ENCODE measurements at regions not wholly inside any gene's neighbourhood (a gene's known extent, or its start where the extent isn't known, plus 50 kb on each side); places are given as distances from the start of the nearest gene placed in this dataset.
A peak's percentile ranks its signal among the peaks of the same experiment; 100 is the strongest.
"Not testable (repeated sequence)": the region's sequence is repeated elsewhere in the genome, so short reads cannot be mapped to it uniquely, and the experiment has no call there.

DNA sequence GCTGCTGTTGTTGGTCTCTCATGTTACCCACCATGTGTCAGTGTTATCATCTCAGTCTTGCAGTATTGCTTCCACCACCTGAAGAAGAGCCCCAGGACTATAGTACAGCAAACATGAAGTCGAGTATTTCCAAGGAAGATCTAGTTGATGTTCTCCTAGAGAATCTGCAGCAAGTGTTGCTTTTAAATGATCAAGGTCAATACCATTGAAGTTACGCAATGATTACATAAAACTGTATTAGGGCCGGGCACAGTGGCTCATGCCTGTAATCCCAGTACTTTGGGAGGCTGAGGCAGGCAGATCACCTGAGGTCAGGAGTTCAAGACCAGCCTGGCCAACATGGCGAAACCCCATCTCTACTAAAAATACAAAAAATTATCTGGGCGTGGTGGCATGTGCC, 173.9 kb downstream of the TJP1 start:
- not testable (repeated sequence) for DNase-seq (ENCODE audit: low read depth in 4 of 4, low spot score in 3 of 4)

DNA sequence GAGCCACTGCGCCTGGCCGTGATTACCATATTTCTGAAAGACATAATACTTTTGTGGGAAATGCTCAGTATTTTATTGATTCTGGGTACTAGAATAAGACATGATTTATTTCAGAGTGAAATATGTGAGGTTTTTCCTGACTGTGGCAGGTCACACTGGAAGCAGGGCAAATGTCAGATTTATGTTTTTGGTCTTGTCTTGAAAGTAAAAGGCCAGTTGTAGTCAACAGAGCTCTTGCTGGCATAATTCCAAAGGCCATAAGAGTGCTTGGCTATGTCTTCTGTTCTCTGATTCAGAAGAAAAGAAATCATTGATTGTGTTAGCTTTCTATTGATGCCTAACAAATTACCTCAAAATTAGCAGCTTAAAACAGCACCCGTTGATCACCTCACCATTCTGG, 176.4 kb downstream of the TJP1 start:
- DNase-seq (ENCODE audit: low read depth in 4 of 4, low spot score in 3 of 4): no peak

DNA sequence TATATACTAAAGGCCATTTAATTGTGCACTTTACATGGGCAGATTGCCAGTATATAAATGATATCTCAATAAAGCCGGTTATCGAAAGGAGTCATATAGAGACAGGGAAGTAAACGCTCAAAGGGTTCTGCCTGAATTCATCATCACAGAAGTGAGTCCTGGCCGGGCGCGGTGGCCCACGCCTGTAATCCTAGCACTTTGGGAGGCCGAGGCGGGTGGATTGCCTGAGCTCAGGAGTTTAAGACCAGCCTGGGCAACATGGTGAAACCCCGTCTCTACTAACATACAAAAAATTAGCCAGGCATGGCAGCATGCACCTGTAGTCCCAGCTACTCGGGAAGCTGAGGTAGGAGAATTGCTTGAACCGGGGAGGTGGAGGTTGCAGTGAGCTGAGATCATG, 177.9 kb downstream of the TJP1 start:
- DNase-seq (ENCODE audit: low read depth in 4 of 4, low spot score in 3 of 4): not testable (repeated sequence)

DNA sequence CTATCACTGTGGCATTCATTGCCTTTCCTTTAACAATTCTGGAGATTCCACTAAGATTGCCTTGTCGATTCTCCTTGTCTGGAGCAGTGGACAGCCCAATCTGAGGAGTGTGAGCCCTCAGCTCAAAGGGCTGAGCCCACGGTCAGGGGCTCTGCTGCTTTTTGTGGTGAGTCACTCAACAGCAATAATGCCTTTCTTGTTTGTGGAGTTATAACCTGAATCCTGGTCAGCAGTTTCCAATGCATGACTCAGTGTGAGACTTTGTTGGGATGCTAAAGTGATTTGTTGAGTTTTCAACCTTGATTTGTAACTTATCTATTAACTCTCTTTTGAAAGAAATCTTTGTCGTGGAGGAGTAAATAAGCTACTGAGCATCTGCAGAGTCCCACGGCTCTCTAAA, 183.5 kb downstream of the TJP1 start:
- no peak for DNase-seq (ENCODE audit: low read depth in 4 of 4, low spot score in 3 of 4)

DNA sequence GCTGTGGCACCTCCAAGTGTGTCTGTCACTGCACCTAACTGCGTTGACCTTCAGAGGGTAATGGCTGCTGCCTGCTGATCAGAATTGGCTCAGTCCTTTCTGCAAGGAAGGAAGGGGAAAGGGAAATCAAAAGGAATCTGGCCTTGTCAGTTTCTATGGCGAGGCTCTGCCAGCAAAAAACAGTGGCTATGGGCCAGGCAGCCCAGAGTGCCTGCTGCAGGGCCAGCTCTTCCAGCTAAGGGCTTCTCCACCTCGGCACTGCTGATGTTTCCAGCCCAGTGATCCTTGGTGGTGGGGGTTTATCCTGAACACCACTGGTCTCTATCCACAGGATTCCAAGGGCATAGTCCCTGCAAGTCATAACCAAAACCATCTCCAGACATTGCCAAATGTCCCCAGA, 184.3 kb downstream of the TJP1 start:
- DNase-seq (ENCODE audit: low read depth in 4 of 4, low spot score in 3 of 4): no peak

DNA sequence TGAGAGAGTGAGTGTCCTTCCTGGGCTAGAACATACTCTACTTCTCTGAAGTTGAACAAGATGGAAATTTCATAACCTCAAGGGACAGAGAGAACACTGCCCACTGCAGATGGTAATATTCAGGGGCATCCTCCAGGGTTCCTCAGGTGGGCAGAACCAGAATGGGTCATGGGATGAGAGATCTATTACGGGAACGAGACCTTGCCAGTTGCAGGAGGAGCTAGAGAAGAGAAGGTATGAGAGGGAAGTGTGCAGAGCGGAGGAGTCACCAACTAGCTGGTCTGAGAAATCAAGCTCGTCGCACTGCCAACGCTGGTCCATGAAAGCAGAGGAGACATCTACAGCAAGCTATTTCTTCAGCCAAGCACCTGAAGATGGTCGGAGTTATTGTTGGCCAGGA, 184.7 kb downstream of the TJP1 start:
- DNase-seq (ENCODE audit: low read depth in 4 of 4, low spot score in 3 of 4): no peak

DNA sequence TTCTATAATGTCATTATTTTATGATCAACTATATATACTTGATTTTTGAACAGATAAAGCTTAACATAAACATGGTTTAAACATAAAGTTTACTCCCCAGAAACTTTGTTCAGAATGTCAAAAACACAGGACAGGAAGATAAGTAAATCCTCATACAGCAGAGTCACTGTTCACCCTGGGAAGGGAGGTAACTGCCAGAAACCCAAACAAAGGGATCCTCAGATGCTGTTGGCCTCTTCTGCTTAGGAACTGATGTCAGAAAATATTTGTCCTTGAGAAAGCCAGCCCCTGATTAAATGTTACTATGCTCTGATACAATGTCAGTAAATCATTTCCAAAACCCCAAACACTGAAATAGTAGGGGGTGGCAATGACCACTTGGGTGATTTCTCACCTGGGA, 185.3 kb downstream of the TJP1 start:
- no peak for DNase-seq (ENCODE audit: low read depth in 4 of 4, low spot score in 3 of 4)

DNA sequence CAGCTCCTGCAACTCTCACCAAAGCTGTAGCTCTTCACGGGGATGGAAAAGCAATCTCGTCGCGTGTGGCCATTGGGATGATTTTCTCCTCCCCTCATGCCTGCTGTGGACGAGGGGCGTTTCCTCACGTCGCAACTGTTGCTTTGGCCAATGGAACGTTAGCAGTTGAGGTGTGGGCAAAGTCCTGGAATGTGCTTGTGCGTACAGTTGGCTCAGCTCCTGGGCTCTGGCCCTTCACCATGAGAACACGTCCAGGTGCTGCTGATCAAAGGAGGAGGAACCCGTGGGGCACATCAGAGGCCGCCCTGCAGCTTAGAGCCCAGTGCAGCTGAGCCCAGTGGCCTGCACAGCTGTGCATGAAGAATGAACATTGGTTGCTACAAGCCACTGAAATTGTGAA, 186.1 kb downstream of the TJP1 start:
- peak in 1 of 4 donors; percentile 15 for DNase-seq (ENCODE audit: low read depth in 4 of 4, low spot score in 3 of 4)

DNA sequence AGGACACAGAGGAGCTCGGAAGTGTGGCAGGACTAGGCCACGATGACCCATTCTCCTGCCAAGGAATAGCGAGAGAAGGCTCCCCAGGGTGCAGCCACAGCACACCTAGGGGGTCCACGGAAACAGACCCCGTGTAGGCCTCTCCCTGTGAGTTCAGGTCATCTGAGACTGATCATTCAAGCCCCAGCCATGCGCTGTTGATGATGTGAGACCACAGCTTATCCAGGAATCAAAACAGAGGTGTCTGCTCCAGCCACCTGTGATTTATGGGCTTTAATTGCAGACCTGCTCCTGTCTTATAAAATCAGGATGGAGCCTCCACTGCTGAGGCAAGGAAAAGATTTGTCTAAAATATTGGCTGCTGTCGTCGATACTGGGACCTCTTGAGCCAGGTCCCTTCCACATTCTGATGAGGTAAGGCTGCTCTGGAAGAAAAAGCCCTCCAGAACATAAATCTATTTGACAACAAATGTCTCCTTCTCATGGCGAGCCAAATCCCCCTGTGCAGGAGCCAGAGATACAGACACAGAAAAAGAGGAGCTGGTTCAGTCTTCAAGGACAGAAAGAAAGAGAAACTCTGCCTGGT, 186.7 kb downstream of the TJP1 start:
- peak in 1 of 4 donors; percentile 44 for DNase-seq (ENCODE audit: low read depth in 4 of 4, low spot score in 3 of 4)

DNA sequence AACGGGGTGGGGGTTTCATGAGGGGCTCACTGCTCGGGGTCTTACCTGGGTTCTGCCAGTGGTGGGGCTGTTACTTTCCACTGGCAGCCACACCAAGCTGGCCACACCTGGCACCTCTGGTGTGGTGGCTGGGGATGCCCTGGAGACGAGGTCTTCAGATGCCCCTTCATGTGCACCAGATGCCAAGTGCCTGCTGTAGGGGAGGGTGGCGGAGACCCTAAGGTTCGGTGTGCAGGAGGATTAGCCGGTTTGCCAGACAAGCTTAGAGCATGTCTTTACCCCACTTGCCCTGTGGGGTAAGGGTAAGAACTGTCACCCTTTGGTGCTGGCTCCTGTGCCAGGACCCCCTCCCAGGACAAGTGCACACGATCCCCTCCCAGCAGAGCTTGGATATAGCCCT, 188.3 kb downstream of the TJP1 start:
- no peak for DNase-seq (ENCODE audit: low read depth in 4 of 4, low spot score in 3 of 4)

DNA sequence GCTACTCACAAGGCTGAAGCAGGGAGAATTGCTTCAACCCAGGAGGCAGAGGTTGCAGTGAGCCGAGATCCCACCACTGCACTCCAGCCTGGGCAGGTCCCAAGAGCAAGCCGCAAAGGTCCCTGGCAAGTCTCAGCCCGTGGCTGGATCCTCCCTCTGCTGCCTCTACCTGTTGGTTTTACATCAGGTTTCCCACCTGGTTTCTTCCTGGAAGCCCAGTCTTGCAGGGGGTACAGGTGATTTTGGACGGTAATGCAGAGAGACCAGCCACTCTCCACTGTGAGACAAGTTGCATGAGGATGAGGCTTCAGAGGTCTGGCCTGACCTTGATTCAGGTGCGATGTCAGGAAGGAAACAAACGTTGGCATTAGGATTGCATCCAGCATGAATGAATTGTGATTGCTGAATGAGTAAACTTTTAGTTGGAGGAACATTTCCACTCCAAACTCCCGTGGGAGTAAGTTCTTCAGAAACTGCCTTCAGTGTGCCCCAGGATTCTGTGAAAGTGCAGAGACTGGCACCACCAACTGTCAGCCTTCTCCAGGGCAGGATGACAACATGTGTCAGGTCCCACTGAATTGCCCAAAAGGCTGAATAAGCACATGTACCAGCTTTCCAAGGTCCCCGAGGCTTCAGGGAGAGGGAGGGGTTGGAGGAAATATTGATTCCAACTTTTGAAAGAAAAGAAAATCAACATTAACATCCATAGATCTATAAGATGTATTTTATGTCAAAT, 189.4 kb downstream of the TJP1 start:
- no peak for DNase-seq (ENCODE audit: low read depth in 4 of 4, low spot score in 3 of 4)

DNA sequence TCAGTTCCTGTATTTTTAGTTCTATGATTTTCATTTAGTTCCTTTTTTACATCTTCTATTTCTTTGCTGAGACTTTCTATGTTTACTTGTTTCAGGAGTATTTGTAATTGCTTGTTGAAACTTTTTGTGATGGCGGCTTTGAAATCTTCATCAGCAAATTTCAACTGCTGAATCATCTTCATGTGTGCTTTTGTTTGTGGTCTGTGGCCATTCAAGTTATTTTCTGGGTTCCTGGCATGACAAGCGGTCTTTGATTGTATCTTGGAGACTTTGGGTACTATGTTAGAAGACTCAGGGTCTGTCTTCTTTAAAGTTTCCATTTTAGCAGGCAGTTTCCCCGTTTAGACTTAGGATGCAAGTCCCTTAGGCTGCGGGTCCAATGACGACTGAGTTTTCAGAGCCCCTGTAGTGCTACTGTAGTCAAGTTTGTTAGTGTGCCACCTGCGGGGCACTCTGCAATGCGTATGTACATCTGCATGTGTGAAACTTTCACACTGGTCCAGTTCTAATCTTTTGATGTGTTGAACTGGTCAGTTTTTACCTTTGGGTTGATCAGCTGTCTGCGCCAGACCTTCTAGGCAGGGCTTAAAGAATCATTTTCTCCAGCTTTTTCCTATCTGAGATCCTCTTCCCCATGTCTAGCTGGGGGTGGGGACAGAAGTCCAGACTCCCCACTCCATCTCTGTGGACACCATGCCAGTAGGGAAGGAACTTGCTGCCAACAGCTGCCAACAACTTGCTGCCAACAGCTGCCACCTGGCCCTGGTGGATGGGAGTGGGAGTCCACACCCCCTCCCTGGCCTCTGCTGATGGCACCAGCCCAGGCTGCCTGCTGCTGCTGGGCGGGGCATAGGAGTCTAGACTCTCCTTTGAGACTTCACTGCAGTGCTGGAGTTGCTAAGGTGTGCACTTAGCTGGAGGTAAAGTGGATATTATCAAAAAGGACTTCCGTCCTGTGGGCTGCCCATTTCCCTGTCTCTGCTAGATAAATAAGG, 190.9 kb downstream of the TJP1 start:
- DNase-seq (ENCODE audit: low read depth in 4 of 4, low spot score in 3 of 4): no peak

DNA sequence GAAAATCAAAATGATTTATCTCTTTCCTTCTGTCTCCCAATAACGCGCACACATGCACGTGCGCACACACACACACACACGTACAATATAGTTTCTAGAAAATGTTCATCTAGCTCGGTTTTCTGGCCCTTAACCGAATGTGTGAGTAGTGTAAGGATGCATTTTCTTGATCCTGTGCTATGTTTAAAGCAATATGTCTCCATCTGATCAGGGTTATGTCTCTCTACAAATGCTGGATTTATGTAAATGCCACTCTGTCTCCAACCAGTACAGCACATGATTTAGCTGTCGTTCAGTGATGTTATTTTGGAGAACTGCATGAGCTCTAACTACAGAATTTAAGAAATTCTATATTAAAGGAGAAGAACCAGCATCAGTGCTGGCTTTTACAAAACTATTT, 198.0 kb downstream of the TJP1 start:
- no peak for DNase-seq (ENCODE audit: low read depth in 4 of 4, low spot score in 3 of 4)

DNA sequence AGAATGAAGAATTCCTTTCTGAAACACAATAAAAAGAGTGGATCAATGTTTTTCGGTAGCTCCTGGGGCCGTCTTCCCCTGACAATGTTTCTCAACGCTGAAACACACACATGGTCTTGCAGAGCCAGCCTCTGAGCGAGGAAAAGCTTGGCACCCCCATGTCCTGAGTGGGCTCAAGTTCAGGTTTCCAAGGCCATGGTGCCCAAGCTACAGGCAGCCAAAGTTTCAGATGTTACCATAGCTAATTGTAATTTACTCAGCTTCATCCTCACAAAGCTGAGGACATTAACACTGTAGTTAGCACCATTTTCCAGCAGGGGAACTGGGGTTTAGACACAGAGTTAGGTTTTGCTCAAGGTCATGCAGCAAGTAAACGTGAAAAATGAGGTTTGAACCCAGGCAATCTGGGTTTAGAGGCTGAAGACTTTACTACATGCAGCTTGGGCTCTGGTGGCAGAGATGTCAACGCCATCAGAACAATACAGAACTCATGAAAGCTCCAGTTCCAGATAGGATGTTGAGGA, 199.1 kb downstream of the TJP1 start:
- no peak for DNase-seq (ENCODE audit: low read depth in 4 of 4, low spot score in 3 of 4)

DNA sequence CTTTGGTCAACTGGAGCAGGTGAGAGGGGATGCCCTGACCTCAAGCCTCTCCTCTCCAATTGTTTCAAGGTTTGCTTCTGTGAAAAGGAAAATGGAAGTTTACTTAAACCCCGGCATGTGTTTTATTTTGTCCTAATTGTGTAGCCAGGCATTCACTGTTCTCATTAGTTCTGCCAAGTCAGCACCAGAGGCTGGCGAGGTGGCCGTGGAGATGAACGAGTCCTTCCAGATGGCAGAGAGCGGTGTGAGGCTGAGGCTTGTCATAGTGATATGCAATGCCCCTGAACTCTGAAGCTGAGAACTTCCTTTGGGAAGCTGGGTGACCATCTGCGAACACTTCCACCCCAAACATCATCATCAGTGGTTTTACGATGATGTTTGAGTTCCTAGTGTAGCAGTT, 199.6 kb downstream of the TJP1 start:
- DNase-seq (ENCODE audit: low read depth in 4 of 4, low spot score in 3 of 4): no peak

DNA sequence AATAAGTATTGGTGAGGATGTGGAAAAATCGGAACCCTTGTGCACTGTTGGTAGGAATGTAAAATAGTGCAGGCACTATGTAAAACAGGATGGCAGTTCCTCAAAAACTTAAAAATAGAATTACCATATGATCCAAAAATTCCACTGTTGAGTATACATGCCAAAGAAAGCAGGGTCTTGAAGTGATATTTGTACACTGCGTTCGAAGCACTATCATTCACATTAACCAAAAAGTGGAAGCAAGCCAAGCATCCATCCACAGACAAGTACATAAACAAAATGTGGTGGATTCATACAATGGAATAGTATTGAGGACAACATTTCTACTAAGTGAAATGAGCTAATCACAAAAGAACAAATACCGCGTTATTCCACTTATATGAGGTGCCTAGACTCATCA, 200.7 kb downstream of the TJP1 start:
- no peak for DNase-seq (ENCODE audit: low read depth in 4 of 4, low spot score in 3 of 4)

DNA sequence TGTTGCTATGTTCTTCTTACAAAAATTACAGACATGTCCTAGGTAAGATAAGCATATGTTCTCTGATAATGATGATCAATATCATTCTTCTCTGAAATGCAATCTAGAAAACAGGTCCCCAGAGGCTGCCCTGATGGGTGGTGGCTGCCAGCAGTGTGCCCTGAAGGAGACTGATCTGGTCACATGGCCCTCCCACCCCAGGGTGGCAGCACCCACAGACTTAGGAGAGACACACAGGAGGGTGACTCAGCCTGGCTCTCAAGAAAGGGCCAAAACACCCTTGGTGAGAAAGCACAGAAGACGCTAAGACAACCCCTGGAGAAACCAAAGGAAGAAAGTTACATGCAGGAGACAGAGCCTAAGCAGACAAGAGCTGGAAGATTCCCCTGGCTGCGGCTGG, 203.7 kb downstream of the TJP1 start:
- no peak for DNase-seq (ENCODE audit: low read depth in 4 of 4, low spot score in 3 of 4)

DNA sequence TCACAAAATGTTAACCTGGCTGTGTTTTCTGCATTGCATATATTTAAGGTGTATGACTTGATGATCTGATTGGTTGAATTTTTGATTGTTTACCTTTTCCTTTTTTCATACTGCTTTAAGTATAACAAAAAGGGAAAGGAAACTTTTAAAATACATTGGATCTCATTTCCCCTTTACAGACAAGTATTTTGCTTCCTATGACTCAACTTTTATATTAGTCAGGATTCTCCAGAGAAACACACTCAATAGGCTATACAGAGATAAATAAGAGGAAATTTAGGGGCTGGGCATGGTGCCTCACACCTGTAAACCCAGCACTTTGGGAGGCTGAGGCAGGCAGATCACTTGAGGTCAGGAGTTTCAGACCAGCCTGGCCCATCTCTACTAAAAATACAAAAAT, 205.8 kb downstream of the TJP1 start:
- DNase-seq (ENCODE audit: low read depth in 4 of 4, low spot score in 3 of 4): no peak

DNA sequence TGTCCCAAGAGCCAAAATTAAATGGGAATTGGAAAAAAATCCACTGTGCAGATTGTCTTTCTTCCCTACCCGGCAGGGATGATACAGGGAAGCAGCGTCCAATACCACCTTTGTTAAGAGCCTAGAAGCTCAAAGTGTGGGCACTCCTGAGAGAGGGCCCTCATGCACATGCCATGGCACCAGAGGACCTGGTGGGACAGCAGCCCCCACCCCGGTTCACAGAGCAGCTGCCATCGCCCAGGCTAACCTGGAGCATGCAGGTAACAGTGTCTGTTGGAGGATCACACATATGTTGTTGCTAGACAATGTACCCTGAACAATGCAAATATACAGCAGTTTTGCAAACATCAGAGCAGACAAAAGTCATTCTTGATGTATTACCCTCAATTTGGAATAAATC, 206.5 kb downstream of the TJP1 start:
- DNase-seq (ENCODE audit: low read depth in 4 of 4, low spot score in 3 of 4): no peak

DNA sequence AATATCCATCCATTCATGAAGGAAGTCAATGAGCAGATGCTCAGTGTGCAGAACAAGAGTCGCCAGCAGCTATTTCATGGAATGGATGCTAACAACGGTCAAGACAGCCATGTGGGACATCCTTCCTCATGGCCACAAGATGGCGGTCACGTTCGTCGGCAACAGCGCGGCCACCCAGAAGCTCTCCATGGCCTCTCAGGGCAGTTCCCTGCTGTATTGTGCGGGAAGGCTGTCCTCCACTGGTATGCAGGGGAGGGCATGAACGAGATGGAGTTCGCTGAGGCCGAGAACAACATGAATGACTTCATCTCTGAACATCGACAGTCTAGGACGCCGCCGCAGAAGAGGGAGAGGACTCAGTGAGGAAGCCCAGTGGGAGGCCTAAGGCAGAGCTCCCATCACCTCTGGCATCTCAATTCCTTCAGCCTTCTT, 208.3 kb downstream of the TJP1 start:
- no peak for DNase-seq (ENCODE audit: low read depth in 4 of 4, low spot score in 3 of 4)

DNA sequence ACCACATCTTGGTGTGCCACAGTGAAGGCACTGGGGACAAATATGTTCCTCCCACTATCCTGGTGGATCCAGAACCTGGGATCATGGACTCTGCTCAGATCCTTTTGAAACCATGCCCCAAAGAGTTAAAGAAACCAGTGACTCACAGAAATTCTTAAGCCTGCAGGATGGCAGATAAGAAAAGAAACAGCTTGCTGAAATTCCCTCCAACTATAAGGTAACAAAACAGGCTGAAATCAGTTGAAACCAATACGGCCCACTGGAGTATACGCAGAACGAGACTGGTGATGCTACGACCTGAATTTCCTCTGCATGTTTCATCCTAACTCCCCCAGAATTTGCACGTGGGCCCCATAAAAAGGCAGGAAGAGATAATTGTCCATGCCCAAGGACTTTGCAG, 209.6 kb downstream of the TJP1 start:
- DNase-seq (ENCODE audit: low read depth in 4 of 4, low spot score in 3 of 4): no peak
